CD4-positive, alpha-beta T cell treated with Interleukin-17A for 1 hour (primary cell): ENCODE measurements at regions not wholly inside any gene's neighbourhood (a gene's known extent, or its start where the extent isn't known, plus 50 kb on each side); places are given as distances from the start of the nearest gene placed in this dataset.

Experiments
- DNase-seq: peaks from one replicate; pipeline ENCODE4 v3.0.0-alpha.2; 2020

- DNase-seq: no peak
Measured at GRCh38 chr1:59101518-59101917, 195.4 kb upstream of the FGGY start.

- DNase-seq: no peak
Measured at GRCh38 chr1:59103457-59103856, 193.4 kb upstream of the FGGY start.

- DNase-seq: no peak
Measured at GRCh38 chr1:59104191-59104760, 192.6 kb upstream of the FGGY start.

GRCh38 chr1:59105548-59106507 lies 191.1 kb upstream of the FGGY start:
- no peak for DNase-seq

- no peak for DNase-seq
Measured at GRCh38 chr1:59107516-59107915, 189.4 kb upstream of the FGGY start.

GRCh38 chr1:59107916-59108315 lies 189.0 kb upstream of the FGGY start:
- no peak for DNase-seq

GRCh38 chr1:59108481-59109317 lies 188.2 kb upstream of the FGGY start:
- no peak for DNase-seq

- no peak for DNase-seq
Measured at GRCh38 chr1:59110271-59110670, 186.6 kb upstream of the FGGY start.

- no peak for DNase-seq
Measured at GRCh38 chr1:59113876-59114457, 182.9 kb upstream of the FGGY start.

GRCh38 chr1:59115865-59116264 lies 181.0 kb upstream of the FGGY start:
- DNase-seq: no peak

- no peak for DNase-seq
Measured at GRCh38 chr1:59116920-59117542, 179.9 kb upstream of the FGGY start.

GRCh38 chr1:59122527-59122926 lies 174.4 kb upstream of the FGGY start:
- no peak for DNase-seq

GRCh38 chr1:59123081-59123681 lies 173.7 kb upstream of the FGGY start:
- no peak for DNase-seq

GRCh38 chr1:59124166-59124565 lies 172.7 kb upstream of the FGGY start:
- no peak for DNase-seq

GRCh38 chr1:59125154-59125553 lies 171.7 kb upstream of the FGGY start:
- peak; percentile 38 for DNase-seq

GRCh38 chr1:59125676-59126320 lies 171.1 kb upstream of the FGGY start:
- DNase-seq: no peak

GRCh38 chr1:59126366-59126765 lies 170.5 kb upstream of the FGGY start:
- DNase-seq: no peak

GRCh38 chr1:59128239-59128736 lies 168.6 kb upstream of the FGGY start:
- no peak for DNase-seq

- DNase-seq: no peak
Measured at GRCh38 chr1:59128784-59129227, 168.1 kb upstream of the FGGY start.

- DNase-seq: no peak
Measured at GRCh38 chr1:59132295-59132694, 164.6 kb upstream of the FGGY start.

GRCh38 chr1:59133997-59134396 lies 162.9 kb upstream of the FGGY start:
- no peak for DNase-seq
